ENCODE measurements at regions not wholly inside any gene's neighbourhood (a gene's known extent, or its start where the extent isn't known, plus 50 kb on each side); places are given as distances from the start of the nearest gene placed in this dataset.

- Mint-ChIP-seq H3K4me1 (ENCODE audit: insufficient read depth, unreplicated experiment) (no peaks in the 10 kb centered on the region), H3K4me3 (ENCODE audit: unreplicated experiment) (no peak overlapping the region), H3K27ac (ENCODE audit: low read depth, unreplicated experiment) (no peak overlapping the region), H3K9me3 (ENCODE audit: unreplicated experiment) (peaks cover 6% of the 10 kb centered on the region), H3K27me3 (ENCODE audit: insufficient read depth, unreplicated experiment) (no peaks in the 10 kb centered on the region), H3K36me3 (ENCODE audit: insufficient read depth, unreplicated experiment) (no peaks in the 10 kb centered on the region)
- no peak for DNase-seq (ENCODE audit: unreplicated experiment)
- intact Hi-C loops (cut with micrococcal nuclease): no loop called here
- no TSS peak for BruUV-seq (replicated peaks)
- no peak for TF ChIP-seq CTCF (IDR thresholded peaks at IDR 0.05; ENCODE audit: unreplicated experiment)
- ChIA-PET CTCF (no interaction called here), POLR2A (no interaction called here)
Observed at GRCh38 chr3:180119567-180119966, 82.8 kb upstream of the PEX5L start.

- Mint-ChIP-seq H3K4me3 (ENCODE audit: unreplicated experiment) (no peak overlapping the region), H3K36me3 (ENCODE audit: insufficient read depth, unreplicated experiment) (no peaks in the 10 kb centered on the region), H3K27ac (ENCODE audit: low read depth, unreplicated experiment) (no peak overlapping the region), H3K9me3 (ENCODE audit: unreplicated experiment) (peaks cover 33% of the 10 kb centered on the region), H3K4me1 (ENCODE audit: insufficient read depth, unreplicated experiment) (no peaks in the 10 kb centered on the region), H3K27me3 (ENCODE audit: insufficient read depth, unreplicated experiment) (no peaks in the 10 kb centered on the region)
- CTCF ChIA-PET: interaction anchor here (0.6 kb wide), 1 partner anchor 27 kb away, joined by 3 read pairs; no protein-coding TSS in a partner anchor
- BruUV-seq (replicated peaks): no TSS peak
- POLR2A ChIA-PET: no interaction called here
- no peak for TF ChIP-seq CTCF (IDR thresholded peaks at IDR 0.05; ENCODE audit: unreplicated experiment)
- intact Hi-C loops (cut with micrococcal nuclease): no loop called here
- DNase-seq (ENCODE audit: unreplicated experiment): no peak
Observed at GRCh38 chr3:180123928-180124327, 87.2 kb upstream of the PEX5L start.

- no peaks in the 10 kb centered on the region for H3K36me3 Mint-ChIP-seq (ENCODE audit: insufficient read depth, unreplicated experiment)
- no peaks in the 10 kb centered on the region for H3K4me1 Mint-ChIP-seq (ENCODE audit: insufficient read depth, unreplicated experiment)
- TF ChIP-seq CTCF (IDR thresholded peaks at IDR 0.05; ENCODE audit: unreplicated experiment): no peak
- no peak for DNase-seq (ENCODE audit: unreplicated experiment)
- no peaks in the 10 kb centered on the region for H3K27me3 Mint-ChIP-seq (ENCODE audit: insufficient read depth, unreplicated experiment)
- no peak overlapping the region for H3K4me3 Mint-ChIP-seq (ENCODE audit: unreplicated experiment)
- ChIA-PET CTCF (no interaction called here), POLR2A (no interaction called here)
- intact Hi-C loops (cut with micrococcal nuclease): no loop called here
- no TSS peak for BruUV-seq (replicated peaks)
- H3K9me3 Mint-ChIP-seq (ENCODE audit: unreplicated experiment): peaks cover 25% of the 10 kb centered on the region
- H3K27ac Mint-ChIP-seq (ENCODE audit: low read depth, unreplicated experiment): no peak overlapping the region
Observed at GRCh38 chr3:180131169-180131568, 94.4 kb upstream of the PEX5L start.

- no peak overlapping the region for H3K4me3 Mint-ChIP-seq (ENCODE audit: unreplicated experiment)
- BruUV-seq (replicated peaks): no TSS peak
- no peaks in the 10 kb centered on the region for H3K4me1 Mint-ChIP-seq (ENCODE audit: insufficient read depth, unreplicated experiment)
- H3K9me3 Mint-ChIP-seq (ENCODE audit: unreplicated experiment): no peaks in the 10 kb centered on the region
- CTCF ChIA-PET: no interaction called here
- intact Hi-C loops (cut with micrococcal nuclease): no loop called here
- H3K36me3 Mint-ChIP-seq (ENCODE audit: insufficient read depth, unreplicated experiment): no peaks in the 10 kb centered on the region
- no peak for DNase-seq (ENCODE audit: unreplicated experiment)
- TF ChIP-seq CTCF (IDR thresholded peaks at IDR 0.05; ENCODE audit: unreplicated experiment): no peak
- POLR2A ChIA-PET: no interaction called here
- H3K27me3 Mint-ChIP-seq (ENCODE audit: insufficient read depth, unreplicated experiment): no peaks in the 10 kb centered on the region
- no peak overlapping the region for H3K27ac Mint-ChIP-seq (ENCODE audit: low read depth, unreplicated experiment)
Observed at GRCh38 chr3:180135101-180135500, 98.4 kb upstream of the PEX5L start.

All from MCF 10A (cell line).